ENCODE measurements at regions not wholly inside any gene's neighbourhood (a gene's known extent, or its start where the extent isn't known, plus 50 kb on each side); places are given as distances from the start of the nearest gene placed in this dataset.

- TF ChIP-seq CTCF (IDR thresholded peaks at IDR 0.05 in 8 of 11, conservative IDR thresholded peaks at IDR 0.05 in 3 of 11) (no peak), POLR2AphosphoS5 (IDR thresholded peaks at IDR 0.05) (no peak), POLR2A (IDR thresholded peaks at IDR 0.05) (no peak)
Observed at GRCh38 chr2:173785813-173786212, 179.4 kb downstream of the SP3 start.
